GM18508 (cell line): ENCODE measurements at regions not wholly inside any gene's neighbourhood (a gene's known extent, or its start where the extent isn't known, plus 50 kb on each side); places are given as distances from the start of the nearest gene placed in this dataset.
"Not testable (repeated sequence)": the region's sequence is repeated elsewhere in the genome, so short reads cannot be mapped to it uniquely, and the experiment has no call there.

ENCODE experiments used
- ATAC-seq: cut with Tn5 transposase; IDR thresholded peaks from one replicate; pipeline ENCODE4 v1.9.1; 2021; ENCODE audit warnings: moderate number of reproducible peaks; ENCODE audit not compliant: insufficient read depth, unreplicated experiment

DNA sequence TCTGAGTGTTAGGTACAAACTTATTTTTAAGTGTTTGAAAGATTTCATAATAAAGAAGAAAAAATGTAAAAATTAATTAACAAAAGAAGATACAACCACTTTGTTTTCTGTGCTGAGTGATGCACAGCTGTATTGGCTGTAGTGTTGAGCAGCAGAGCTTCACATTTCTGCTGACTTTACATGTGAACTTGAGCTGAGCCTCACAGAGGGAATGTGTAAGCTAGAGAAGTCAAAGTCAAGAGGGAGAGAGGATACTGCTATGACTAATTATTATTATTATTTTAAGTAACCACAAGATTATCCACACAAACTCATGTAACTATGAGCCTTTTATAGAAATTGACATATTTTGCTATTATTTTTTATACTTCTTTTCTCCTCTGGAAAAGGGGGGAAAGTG, 159.1 kb upstream of the ZSWIM2 start:
- ATAC-seq, result no peak

- no peak for ATAC-seq
Observed at GRCh38 chr2:187003611-187004010, 154.6 kb upstream of the ZSWIM2 start.

GRCh38 chr2:187003038-187003554, 154.1 kb upstream of the ZSWIM2 start:
- no peak for ATAC-seq

- no peak for ATAC-seq
Observed at GRCh38 chr2:187002242-187002641, 153.3 kb upstream of the ZSWIM2 start.

GRCh38 chr2:187001248-187001647, 152.3 kb upstream of the ZSWIM2 start:
- no peak for ATAC-seq

- ATAC-seq, result no peak
Observed at GRCh38 chr2:186995092-186995491, 146.1 kb upstream of the ZSWIM2 start.

- ATAC-seq, result no peak
Observed at GRCh38 chr2:186992597-186992996, 143.6 kb upstream of the ZSWIM2 start.

- ATAC-seq, result no peak
Observed at GRCh38 chr2:186991766-186992417, 142.9 kb upstream of the ZSWIM2 start.

GRCh38 chr2:186984966-186985365, 136.0 kb upstream of the ZSWIM2 start:
- ATAC-seq, result no peak

DNA sequence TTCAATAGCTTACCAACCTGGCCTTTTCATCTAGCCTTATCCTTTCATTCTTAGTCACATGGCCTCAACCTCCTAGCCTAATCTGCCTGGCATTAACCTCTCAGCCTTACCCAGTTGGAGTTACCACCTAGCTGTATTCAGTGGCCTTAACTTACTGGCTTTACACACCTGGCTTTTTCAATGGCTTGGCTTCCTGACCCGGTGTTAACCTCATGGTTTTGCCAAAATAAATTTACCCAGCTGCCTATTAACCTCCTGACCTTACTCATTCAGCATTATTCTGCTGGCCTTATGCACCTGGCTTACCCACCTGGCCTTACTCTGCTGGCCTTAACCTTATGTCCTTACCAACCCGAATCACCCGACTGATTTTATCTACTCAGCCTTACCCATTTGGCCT, 135.5 kb upstream of the ZSWIM2 start:
- ATAC-seq, result no peak

DNA sequence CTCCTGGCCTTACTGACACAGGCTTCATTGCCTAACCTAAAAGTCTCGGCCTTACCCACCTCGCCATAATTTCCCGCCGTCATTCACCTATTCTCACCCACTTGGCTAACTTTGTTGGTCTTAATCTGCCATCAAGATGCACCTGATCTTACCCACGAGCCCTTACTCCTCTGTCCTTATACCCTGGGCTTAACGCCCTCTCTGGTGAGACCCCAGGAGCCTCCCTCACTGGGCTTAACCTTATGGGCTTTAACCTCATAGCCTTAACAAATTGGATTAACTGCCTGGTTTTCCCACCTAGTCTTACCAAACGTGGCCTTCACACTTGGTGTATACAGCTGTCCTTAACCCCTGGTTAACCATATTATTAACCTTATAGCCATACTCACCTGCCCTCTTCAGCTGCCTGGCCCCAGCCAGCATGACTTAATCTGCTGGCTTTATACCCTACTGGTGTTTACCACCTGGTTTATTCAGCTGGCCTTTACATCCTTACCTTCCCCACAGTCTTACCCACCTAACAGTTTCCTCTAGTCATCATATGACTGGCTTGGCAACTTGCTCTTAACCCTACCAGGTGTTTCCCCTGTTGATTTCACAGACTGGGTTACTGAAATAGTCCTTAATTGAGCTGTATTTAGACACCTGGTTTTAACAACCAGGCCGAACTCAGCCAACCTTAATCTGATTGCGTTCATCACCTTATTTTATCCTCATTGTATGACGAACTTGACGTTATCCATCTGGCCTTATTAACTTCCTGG, 132.0 kb upstream of the ZSWIM2 start:
- ATAC-seq, result no peak

- no peak for ATAC-seq
Observed at GRCh38 chr2:186980117-186980442, 131.1 kb upstream of the ZSWIM2 start.

DNA sequence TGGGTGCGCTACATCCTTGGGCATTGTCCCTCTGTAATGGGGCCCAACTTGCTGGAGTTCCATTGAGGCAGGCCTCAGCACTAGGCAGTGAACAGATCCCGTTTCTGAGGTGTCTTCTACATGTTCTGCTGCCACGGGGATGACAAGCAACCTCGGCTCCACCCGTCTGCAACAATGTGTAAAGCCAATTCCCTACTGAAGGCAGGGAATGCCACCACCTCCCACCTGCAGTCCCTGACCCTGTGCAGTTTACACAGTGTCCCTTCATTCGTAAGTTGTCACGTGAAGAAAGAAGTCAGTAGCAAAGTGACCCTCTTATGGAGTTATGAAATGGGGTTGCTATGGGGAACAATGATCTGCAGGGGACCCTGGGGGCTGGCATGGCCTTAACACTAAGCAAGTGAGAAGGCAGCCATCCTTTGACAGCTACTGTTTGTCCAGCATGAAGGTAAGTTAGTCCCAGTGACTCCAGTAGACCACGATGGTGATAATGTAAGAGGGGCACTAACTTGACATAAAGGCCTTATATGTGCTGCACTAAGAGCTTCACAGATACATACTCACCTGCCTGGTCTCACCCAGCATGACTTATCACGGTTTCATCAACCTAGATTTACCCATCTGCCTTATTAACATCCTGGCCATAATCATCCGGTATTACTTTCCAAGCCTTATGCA, 130.6 kb upstream of the ZSWIM2 start:
- ATAC-seq, result no peak

GRCh38 chr2:186977433-186978045, 128.6 kb upstream of the ZSWIM2 start:
- no peak for ATAC-seq

DNA sequence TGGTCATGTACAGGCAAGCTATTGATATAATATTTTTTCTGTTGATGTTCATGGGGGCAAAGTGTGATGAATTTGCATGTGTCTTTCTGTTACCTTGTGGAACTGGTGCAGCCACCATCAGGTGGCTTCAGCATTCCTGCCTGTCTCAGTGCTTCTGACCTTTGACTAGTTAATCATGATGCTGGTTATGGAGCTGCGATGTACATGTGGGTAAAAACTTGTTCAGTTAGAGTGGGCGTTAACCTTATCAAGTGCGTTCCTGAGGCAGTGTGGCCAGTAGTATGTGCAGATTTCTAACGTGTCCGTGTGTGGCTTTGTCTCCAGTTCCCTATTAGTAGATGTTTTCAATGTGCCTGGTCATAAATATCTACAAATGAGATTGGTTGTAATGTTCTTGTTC, 127.4 kb upstream of the ZSWIM2 start:
- ATAC-seq, result no peak

- no peak for ATAC-seq
Observed at GRCh38 chr2:186972281-186972970, 123.5 kb upstream of the ZSWIM2 start.

DNA sequence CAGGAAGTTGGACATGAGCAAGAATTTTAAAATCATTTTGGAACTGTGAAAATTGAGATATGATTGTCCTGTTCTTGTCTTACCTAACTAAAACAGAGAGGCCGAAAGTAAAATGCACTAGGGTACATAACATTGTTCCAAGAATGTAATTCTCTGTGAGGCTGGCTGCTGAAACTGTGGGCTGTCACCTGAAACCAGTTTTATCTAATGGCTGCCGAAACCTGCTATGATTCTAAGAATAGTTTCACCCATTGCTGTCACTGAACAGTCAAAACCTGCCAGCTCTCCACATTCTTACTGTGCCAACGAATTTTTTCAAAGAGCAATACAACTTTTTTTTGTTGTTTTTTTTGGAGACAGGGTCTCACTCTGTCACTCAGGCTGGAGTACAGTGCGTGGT, 119.3 kb upstream of the ZSWIM2 start:
- ATAC-seq, result peak; percentile 87

- no peak for ATAC-seq
Observed at GRCh38 chr2:186966015-186966414, 117.0 kb upstream of the ZSWIM2 start.

- ATAC-seq, result no peak
Observed at GRCh38 chr2:186962085-186962747, 113.2 kb upstream of the ZSWIM2 start.

- not testable (repeated sequence) for ATAC-seq
Observed at GRCh38 chr2:186960241-186960640, 111.3 kb upstream of the ZSWIM2 start.
